OCI-LY7 (cell line): ENCODE measurements at regions not wholly inside any gene's neighbourhood (a gene's known extent, or its start where the extent isn't known, plus 50 kb on each side); places are given as distances from the start of the nearest gene placed in this dataset.

Source experiments
- BruUV-seq: library from RNA; stranded (reverse); fragments of 400-500 nt; replicated peaks from 2 replicates; lab custom pipeline; 2021; lab: Mats Ljungman, UMichigan
- CTCF ChIA-PET: fragments of 300-600 bp; sonication (Branson Sonifier 250); formaldehyde crosslinking; loops from one replicate; lab custom pipeline; 2022; ENCODE audit warnings: antibody characterized with exemption; ENCODE audit not compliant: unreplicated experiment; lab: Charles Lee
- POLR2A ChIA-PET: fragments of 300-600 bp; sonication (Branson Sonifier 250); formaldehyde crosslinking; loops from one replicate; lab custom pipeline; 2022; ENCODE audit warnings: antibody characterized with exemption; lab: Charles Lee
- DNase-seq: peaks from one replicate; pipeline ENCODE4 v3.0.0-alpha.2; 2015; ENCODE audit warnings: low spot score
- H2AFZ ChIP-seq: fragments of 200-600 bp; sonication (generic), shearing (Covaris generic); 2 replicates; pipeline ENCODE4 v1.6.1; 2014; ENCODE audit warnings: mild to moderate bottlenecking, antibody characterized with exemption, low read length, moderate library complexity
- H3K27ac ChIP-seq: fragments of 200-600 bp; sonication (generic); 2 replicates; pipeline ENCODE4 v1.5.1; 2014; ENCODE audit warnings: mixed run types, low read depth, mild to moderate bottlenecking, moderate library complexity, low read length, inconsistent platforms; ENCODE audit not compliant: poor library complexity, severe bottlenecking
- H3K36me3 ChIP-seq: fragments of 200-600 bp; sonication (generic); 2 replicates; pipeline ENCODE4 v1.6.1; 2014; ENCODE audit warnings: mild to moderate bottlenecking, antibody characterized with exemption, low read length, moderate library complexity, mixed read lengths; ENCODE audit not compliant: insufficient read depth
- H3K4me1 ChIP-seq: fragments of 200-600 bp; sonication (generic); 2 replicates; pipeline ENCODE4 v1.5.1; 2014; ENCODE audit warnings: mild to moderate bottlenecking, low read length; ENCODE audit not compliant: insufficient read depth, poor library complexity, severe bottlenecking
- H3K4me2 ChIP-seq: fragments of 200-600 bp; sonication (generic); 2 replicates; pipeline ENCODE4 v1.6.1; 2014; ENCODE audit warnings: mild to moderate bottlenecking, low read length
- H3K4me3 ChIP-seq: fragments of 200-600 bp; sonication (generic); 2 replicates; pipeline ENCODE4 v1.5.1; 2014; ENCODE audit warnings: mild to moderate bottlenecking, low read depth, low read length; ENCODE audit not compliant: poor library complexity, severe bottlenecking
- H3K79me2 ChIP-seq: fragments of 200-600 bp; sonication (generic); 2 replicates; pipeline ENCODE4 v1.6.1; 2016; ENCODE audit warnings: low read depth, mild to moderate bottlenecking, low read length, moderate library complexity, mixed read lengths; ENCODE audit not compliant: insufficient read depth
- H3K9me2 ChIP-seq: fragments of 200-600 bp; sonication (generic); 2 replicates; pipeline ENCODE4 v1.6.1; 2016; ENCODE audit warnings: mild to moderate bottlenecking, low read length, mixed read lengths; ENCODE audit not compliant: insufficient read depth
- H3K9me3 ChIP-seq: fragments of 200-600 bp; sonication (generic); 2 replicates; pipeline ENCODE4 v1.6.1; 2014; ENCODE audit warnings: mild to moderate bottlenecking, mixed run types, low read length, mixed read lengths
- H4K20me1 ChIP-seq: fragments of 200-600 bp; sonication (generic); 2 replicates; pipeline ENCODE4 v1.6.1; 2014; ENCODE audit warnings: mild to moderate bottlenecking, antibody characterized with exemption, low read length, moderate library complexity, mixed read lengths; ENCODE audit not compliant: insufficient read depth
- EZH2phosphoT487 ChIP-seq: fragments of 200-600 bp; sonication (generic); IDR thresholded peaks from 2 replicates; pipeline ENCODE4 v1.6.1; 2018; ENCODE audit warnings: low read depth, borderline replicate concordance, mild to moderate bottlenecking, mixed run types, antibody characterized with exemption, low read length, moderate library complexity, mixed read lengths
- intact Hi-C: fragments of 100-400 bp; cut with micrococcal nuclease; formaldehyde crosslinking; loops from one replicate; pipeline ENCODE4 v1.10.0; 2022; ENCODE audit not compliant: unreplicated experiment
- TF ChIP-seq, protein P1 (sequence below): fragments of 200-600 bp; sonication (generic); conservative IDR thresholded peaks from 2 replicates; pipeline ENCODE4 v1.5.1; 2014; ENCODE audit warnings: mild to moderate bottlenecking, antibody characterized with exemption, low read length, moderate library complexity, mixed read lengths

DNA sequence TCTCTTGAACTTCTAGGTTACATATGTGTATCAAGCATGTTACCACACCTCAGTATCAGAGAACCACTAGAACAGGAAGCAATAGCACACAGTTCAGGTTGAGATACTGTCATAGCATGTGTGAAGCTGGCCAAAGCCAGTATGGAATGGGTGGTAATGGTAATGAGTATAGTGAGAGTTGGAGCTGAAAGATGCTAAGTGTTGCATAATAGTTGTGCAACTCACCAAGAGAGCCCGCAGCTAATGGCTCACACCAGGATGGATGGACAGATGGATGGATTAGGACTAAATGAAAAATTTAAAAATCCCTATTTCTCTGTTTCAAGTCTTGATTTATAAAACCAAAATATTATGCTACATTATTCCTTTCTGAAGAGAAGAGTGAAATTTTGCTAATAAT lies 53.4 kb upstream of the KCNN2 start:
- no peak for TF ChIP-seq EZH2phosphoT487
- TF ChIP-seq, protein P1, sequence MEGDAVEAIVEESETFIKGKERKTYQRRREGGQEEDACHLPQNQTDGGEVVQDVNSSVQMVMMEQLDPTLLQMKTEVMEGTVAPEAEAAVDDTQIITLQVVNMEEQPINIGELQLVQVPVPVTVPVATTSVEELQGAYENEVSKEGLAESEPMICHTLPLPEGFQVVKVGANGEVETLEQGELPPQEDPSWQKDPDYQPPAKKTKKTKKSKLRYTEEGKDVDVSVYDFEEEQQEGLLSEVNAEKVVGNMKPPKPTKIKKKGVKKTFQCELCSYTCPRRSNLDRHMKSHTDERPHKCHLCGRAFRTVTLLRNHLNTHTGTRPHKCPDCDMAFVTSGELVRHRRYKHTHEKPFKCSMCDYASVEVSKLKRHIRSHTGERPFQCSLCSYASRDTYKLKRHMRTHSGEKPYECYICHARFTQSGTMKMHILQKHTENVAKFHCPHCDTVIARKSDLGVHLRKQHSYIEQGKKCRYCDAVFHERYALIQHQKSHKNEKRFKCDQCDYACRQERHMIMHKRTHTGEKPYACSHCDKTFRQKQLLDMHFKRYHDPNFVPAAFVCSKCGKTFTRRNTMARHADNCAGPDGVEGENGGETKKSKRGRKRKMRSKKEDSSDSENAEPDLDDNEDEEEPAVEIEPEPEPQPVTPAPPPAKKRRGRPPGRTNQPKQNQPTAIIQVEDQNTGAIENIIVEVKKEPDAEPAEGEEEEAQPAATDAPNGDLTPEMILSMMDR: no peak
- H4K20me1 ChIP-seq: no peaks in the 10 kb centered on the region
- H3K4me1 ChIP-seq: no peaks in the 10 kb centered on the region
- no peaks in the 10 kb centered on the region for H3K79me2 ChIP-seq
- H3K9me2 ChIP-seq: no peaks in the 10 kb centered on the region
- ChIA-PET CTCF (no interaction called here), POLR2A (interaction anchor here (0.6 kb wide), 1 partner anchor 1870 kb away, joined by 3 read pairs; no protein-coding TSS in a partner anchor)
- DNase-seq: no peak
- H3K36me3 ChIP-seq: no peaks in the 10 kb centered on the region
- H3K4me3 ChIP-seq: no peak overlapping the region
- no peak overlapping the region for H3K4me2 ChIP-seq
- no peak overlapping the region for H3K27ac ChIP-seq
- intact Hi-C loops: no loop called here
- H3K9me3 ChIP-seq: no peaks in the 10 kb centered on the region
- no TSS peak for BruUV-seq
- no peak overlapping the region for H2AFZ ChIP-seq

DNA sequence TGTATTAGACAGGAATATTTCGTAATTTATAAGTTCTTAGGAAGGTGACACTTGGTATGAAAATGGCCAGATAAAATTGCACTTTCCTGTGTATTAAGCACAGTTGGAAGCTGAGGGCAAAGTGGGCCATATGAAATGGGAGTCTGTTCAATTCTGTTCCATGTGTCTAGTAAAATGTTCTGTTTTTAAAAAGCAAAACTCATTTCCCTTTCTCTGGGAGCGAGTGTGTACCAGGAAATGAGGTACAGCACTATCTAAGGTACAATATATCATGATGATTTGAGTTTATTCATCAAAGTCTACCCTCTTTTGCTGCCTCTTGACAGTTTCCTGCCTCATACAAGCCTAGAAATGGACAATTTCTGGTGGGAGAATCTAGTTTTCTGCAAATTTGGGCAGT lies 51.2 kb upstream of the KCNN2 start:
- no peaks in the 10 kb centered on the region for H3K36me3 ChIP-seq
- ChIA-PET POLR2A (interaction anchor here (0.5 to 1.0 kb wide), 2 partner anchors 20 to 298 kb away, joined by 3 to 4 read pairs; no protein-coding TSS in a partner anchor), CTCF (no interaction called here)
- H3K4me3 ChIP-seq: no peak overlapping the region
- no peak overlapping the region for H2AFZ ChIP-seq
- H3K4me2 ChIP-seq: no peak overlapping the region
- no peaks in the 10 kb centered on the region for H4K20me1 ChIP-seq
- H3K9me2 ChIP-seq: no peaks in the 10 kb centered on the region
- H3K9me3 ChIP-seq: no peaks in the 10 kb centered on the region
- intact Hi-C loops: no loop called here
- no peak for DNase-seq
- no peaks in the 10 kb centered on the region for H3K79me2 ChIP-seq
- TF ChIP-seq EZH2phosphoT487: no peak
- TF ChIP-seq, protein P1: no peak
- no peaks in the 10 kb centered on the region for H3K4me1 ChIP-seq
- no peak overlapping the region for H3K27ac ChIP-seq
- no TSS peak for BruUV-seq

DNA sequence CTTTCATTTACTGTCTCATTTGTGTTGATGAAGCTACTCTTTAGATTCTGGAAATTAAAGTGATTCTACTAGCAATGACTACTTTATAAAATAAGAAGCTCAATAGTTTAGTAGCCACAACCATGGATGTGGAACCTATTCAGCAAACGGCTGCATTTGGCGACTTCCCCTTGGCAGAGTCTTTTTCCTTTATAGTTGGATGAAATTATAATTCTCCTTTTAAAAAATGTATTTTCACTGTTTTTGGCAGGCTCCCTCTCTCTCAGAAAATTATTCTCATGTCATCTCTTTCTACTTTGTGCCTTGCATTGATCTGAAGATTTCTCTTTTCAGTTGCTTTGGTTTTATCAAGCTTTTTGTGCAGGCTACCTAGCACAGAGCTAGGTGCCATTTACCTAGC lies 50.6 kb upstream of the KCNN2 start:
- TF ChIP-seq, protein P1: no peak
- no peak for TF ChIP-seq EZH2phosphoT487
- no peak overlapping the region for H3K4me2 ChIP-seq

More for the DNA sequence above, 50.6 kb upstream of the KCNN2 start:
- intact Hi-C loops: no loop called here
- H3K9me2 ChIP-seq: no peaks in the 10 kb centered on the region
- no peaks in the 10 kb centered on the region for H3K4me1 ChIP-seq
- DNase-seq: no peak
- POLR2A ChIA-PET: interaction anchor here (0.5 to 1.8 kb wide), 3 partner anchors 19 to 299 kb away, joined by 3 to 4 read pairs (median 4); no protein-coding TSS in a partner anchor
- H3K4me3 ChIP-seq: no peak overlapping the region
- H3K9me3 ChIP-seq: no peaks in the 10 kb centered on the region
- no peaks in the 10 kb centered on the region for H4K20me1 ChIP-seq
- no peak overlapping the region for H2AFZ ChIP-seq
- CTCF ChIA-PET: no interaction called here
- BruUV-seq: no TSS peak
- H3K79me2 ChIP-seq: no peaks in the 10 kb centered on the region
- no peak overlapping the region for H3K27ac ChIP-seq
- no peaks in the 10 kb centered on the region for H3K36me3 ChIP-seq
